Fibroblast of peridontal ligament (primary cell): ENCODE measurements at regions not wholly inside any gene's neighbourhood (a gene's known extent, or its start where the extent isn't known, plus 50 kb on each side); places are given as distances from the start of the nearest gene placed in this dataset.
"Not testable (repeated sequence)": the region's sequence is repeated elsewhere in the genome, so short reads cannot be mapped to it uniquely, and the experiment has no call there.

Source experiments
- DNase-seq: peaks from one replicate; pipeline ENCODE4 v3.0.0-alpha.2; 2010; ENCODE audit errors: extremely low read depth

- no peak for DNase-seq
These were observed 162.1 kb upstream of the RASA1 start for GRCh38 chr5:87105577-87105976.

GRCh38 chr5:87109746-87110145 lies 157.9 kb upstream of the RASA1 start:
- no peak for DNase-seq

- no peak for DNase-seq
These were observed 157.0 kb upstream of the RASA1 start for GRCh38 chr5:87110721-87111120.

GRCh38 chr5:87113861-87114260 lies 153.8 kb upstream of the RASA1 start:
- DNase-seq: peak; percentile 88

- DNase-seq: no peak
These were observed 153.1 kb upstream of the RASA1 start for GRCh38 chr5:87114631-87115030.

- no peak for DNase-seq
These were observed 151.8 kb upstream of the RASA1 start for GRCh38 chr5:87115839-87116364.

DNA sequence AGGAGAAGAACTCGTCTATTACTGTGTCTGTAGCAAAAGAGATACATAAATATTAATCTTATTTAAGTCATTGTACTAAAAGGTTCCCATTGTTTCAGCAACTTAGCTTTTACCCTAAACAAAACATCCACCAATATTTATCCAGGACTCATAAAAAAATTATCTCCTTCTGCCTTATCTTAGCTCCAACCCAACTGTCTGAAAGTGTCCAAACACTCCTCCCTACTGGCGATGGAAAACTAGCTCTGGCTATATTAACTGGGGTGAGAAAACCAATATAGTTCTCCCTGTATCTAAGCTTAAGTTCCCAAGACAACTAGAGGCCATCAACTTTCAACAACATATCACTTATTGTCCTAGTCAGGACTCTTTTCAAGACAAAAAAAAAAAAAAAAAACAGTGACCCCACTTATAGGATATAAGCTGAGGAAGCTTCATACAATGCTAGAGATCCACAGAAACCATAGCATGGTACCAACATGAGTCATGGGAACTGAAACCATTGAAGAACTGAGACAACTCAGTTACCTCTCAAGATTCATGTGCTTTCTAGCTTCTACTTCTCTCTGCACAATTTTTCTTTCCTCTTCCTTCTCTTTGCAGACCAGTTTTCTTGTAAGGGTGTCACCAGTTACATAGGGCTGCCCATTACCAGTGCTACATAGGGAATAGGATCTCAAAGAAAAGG lies 150.7 kb upstream of the RASA1 start:
- DNase-seq: no peak

DNA sequence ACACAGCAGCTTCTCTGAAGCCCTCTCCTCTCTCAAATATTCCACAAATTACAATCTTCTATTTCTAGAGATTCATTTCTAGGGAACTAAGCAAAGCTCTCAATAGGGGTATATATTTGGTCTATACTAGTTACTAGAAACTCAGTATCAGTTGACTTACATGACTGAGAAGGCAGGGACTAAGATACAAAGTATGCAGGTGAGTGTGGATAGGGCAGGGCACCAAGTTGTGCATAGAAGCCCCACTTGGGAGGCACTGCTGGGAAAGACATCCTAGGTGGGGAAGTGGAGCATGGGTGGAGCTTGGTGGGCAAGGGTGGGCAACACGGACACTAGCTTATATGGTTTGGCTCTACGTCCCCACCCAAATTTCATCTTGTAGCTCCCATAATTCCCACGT lies 148.1 kb upstream of the RASA1 start:
- no peak for DNase-seq

DNA sequence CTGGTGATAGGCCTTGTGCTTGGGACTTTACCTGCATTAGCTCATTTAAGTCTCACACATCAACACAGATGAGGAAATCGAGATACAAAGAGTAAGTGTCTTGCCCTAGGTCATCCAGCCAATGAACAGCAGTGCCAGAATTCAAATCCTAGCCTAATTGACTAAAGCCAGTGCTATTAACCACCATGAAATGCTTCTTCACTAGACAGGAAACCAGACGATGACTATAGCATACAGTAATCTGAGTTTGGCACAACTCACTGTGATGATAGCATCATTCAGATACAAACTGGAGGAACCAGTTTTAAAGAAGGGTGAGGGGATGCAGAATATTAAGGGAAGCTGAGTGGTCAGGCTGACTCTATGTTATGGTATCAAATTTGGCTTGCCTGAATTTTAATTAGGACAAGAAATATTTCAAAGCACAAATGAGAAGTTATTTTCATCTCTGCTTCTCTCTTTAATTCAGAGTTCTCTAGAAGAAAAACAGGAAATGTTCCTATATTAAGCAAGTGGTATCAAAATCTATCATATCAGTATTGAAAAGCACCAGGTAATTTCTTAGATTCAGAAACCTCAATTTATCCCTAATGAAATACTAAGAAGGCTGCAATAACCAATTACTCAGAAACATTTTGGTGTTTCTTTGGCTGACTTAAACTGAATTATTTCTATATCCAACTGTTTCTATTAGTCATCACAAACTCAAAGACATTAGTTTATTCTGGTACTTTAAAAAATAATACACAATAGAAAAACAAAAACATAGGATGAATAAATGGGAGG lies 147.0 kb upstream of the RASA1 start:
- DNase-seq: peak; percentile 87

DNA sequence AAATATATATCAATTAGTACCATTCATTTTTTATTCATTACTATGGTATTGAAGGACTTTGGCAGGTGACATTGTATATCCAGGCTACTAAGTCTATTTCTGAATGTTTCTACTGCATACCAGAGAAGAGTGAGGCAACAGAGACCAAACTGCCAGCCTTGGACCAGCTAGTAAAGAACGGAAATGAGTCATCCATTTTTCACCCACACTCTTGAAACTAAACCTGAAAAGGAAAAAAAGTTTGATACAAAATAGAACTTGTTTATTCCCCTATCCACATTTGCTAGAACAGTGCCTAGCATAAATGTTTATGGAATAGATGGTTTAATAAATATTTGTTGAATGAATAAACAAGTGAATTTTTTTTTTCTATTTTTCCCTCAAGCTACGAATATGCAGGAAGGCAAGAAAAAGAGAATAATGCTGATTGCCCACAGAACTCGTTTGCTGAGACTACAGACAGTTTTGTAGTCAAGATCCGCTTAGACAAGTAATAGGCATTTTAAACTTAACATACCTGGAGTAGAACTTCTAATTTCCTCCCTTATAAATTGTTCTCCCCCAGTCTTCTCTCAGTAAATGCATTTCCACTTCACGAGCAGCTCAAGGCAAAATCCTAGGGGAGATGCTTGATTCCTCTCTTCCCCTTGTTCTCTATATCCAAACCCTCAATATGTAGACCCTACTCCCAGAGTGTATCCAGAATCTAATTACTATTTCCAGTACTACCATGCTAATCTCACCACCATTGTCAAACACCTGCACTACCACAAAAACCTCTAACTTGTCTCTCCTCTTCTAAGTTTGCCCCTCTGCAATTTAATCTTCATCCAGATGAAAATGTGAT lies 146.2 kb upstream of the RASA1 start:
- DNase-seq: peak; percentile 89

GRCh38 chr5:87122151-87122977 lies 145.3 kb upstream of the RASA1 start:
- DNase-seq: no peak

DNA sequence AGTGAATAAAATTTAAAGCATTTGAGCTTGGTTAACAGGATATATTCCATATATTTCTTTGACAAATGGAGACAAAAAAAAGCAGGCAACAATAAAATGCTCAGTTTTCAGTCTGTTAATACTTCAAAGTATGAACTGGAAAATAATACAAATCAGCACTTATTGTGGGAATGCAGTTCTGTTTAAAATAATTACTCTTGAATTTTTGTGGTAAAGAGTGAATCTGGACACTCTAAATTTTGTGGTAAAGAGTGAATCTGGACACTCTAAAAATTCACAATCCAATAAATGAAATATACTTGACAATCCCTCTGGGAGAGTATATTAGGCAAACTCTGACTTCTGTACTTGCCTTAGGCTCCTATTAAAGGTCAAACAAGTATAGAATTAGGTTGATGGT lies 141.9 kb upstream of the RASA1 start:
- DNase-seq: peak; percentile 28

DNA sequence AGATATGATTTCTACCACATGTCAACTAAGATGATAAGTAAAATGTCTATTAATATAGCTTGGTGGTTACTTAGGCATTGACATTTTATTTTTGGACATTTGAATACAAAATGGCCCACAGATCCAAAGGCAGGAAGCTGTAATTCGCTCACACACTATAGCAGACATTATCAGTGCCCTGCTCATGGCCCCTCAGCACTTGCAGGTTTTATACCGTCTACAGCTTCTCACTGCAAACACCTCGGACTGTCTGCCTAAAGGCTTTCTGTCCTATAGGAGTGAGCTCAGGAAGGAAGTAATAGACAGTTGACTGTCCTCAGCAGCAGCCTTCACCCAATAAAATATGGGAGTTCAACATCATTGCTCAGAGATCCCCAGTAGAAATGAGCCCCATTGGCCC lies 140.8 kb upstream of the RASA1 start:
- no peak for DNase-seq

DNA sequence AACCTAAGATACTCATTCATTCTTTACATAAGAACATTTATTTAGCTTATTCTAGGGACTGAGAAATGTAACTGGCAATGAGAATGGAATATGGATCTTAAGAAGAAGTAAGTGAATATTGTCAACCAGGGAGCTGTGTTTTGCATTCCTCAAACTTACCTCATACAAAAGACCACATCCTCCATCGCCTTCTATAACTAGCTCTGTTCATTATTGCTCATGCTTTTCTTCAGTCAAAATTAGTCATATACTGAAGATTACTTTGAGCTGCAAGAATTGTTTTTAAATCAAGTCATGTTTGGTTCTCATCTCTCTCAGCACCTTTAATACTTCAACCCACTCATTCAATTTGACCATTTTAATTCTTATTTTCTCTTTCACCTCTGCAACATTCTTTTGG lies 140.3 kb upstream of the RASA1 start:
- DNase-seq: peak; percentile 60

- DNase-seq: no peak
These were observed 139.6 kb upstream of the RASA1 start for GRCh38 chr5:87127956-87128687.

DNA sequence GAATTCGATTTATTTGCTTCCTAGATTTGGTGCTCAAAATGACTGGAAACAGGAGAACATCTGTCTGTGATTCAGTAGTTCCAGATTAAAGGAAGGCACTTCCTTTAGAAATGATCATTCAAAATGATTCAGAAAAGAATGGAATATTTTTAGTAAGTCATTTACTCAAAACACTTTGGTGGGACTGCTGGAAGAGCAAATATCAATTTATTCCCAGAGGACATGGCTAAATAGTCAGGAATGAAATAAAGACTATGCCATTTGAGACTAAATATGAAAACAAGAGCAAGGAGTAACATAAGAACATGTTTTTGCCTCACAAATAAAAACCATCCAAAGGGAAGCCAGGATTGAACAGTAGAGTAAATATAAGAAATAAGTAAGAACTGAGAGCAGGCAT lies 138.6 kb upstream of the RASA1 start:
- peak; percentile 38 for DNase-seq

GRCh38 chr5:87132696-87133095 lies 135.0 kb upstream of the RASA1 start:
- DNase-seq: no peak

GRCh38 chr5:87134513-87134912 lies 133.2 kb upstream of the RASA1 start:
- not testable (repeated sequence) for DNase-seq

- peak; percentile 32 for DNase-seq
These were observed 131.6 kb upstream of the RASA1 start for GRCh38 chr5:87136096-87136495.

DNA sequence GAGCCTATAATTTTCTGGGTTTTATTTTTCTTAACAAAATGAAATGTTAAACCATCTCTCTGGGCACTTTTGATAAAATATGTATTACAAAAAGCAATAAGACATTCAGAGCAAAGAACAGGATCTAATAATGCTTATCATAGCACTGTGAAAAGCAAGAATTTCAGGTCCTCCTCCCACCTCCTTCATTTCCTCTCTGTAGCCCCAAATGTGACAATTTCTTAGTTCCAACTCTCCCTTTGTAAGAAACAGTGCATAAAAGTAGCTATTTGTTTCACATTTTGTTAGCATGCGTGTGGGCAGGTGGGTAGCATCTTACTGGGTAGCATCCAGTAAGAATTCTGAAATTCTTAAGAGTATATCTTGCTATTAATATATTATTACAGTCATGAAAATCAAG lies 130.9 kb upstream of the RASA1 start:
- DNase-seq: no peak

DNA sequence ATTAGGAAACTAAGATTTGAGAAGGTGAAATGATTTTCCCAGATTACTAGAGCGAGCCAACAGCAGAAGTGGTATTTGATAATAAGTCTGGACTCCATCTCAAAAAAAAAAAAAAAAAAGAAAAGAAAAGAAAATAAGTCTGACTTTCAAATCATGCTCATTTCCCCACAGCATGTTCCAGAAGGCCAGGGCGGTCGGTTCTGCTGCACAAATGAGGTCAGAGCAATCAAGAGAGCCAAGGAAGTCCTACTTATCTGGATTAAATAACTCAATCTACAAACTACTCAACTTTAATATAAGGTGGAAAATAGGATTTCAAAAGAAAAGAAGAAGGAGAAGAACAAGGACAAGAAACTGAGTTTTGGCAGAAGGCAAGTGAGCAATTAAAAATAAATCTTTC lies 130.4 kb upstream of the RASA1 start:
- DNase-seq: peak; percentile 51
